ENCODE measurements at regions not wholly inside any gene's neighbourhood (a gene's known extent, or its start where the extent isn't known, plus 50 kb on each side); places are given as distances from the start of the nearest gene placed in this dataset.

GRCh38 chr14:104471114-104471513, 108.5 kb upstream of the C14orf180 start:
- H3K27me3 ChIP-seq (ENCODE audit: control insufficient read depth, insufficient read depth, low read length): no peaks in the 10 kb centered on the region

GRCh38 chr14:104472073-104472472, 107.5 kb upstream of the C14orf180 start:
- Histone ChIP-seq H3K36me3 (ENCODE audit: insufficient read depth, low read length) (no peaks in the 10 kb centered on the region), H3K9me3 (replicated peaks; ENCODE audit: low read length) (no peaks in the 10 kb centered on the region), H3K27me3 (ENCODE audit: control insufficient read depth, insufficient read depth, low read length) (no peaks in the 10 kb centered on the region), H3K4me2 (ENCODE audit: low read length) (no peak overlapping the region), H3K4me1 (ENCODE audit: control insufficient read depth, insufficient read depth, low read length) (no peaks in the 10 kb centered on the region), H3K9ac (ENCODE audit: low read depth, low read length) (no peak overlapping the region), H3K4me3 (ENCODE audit: low read length) (no peak overlapping the region)

More at GRCh38 chr14:104471114-104471513, 108.5 kb upstream of the C14orf180 start:
- H3K4me3 ChIP-seq (ENCODE audit: low read length): no peak overlapping the region
- H3K9ac ChIP-seq (ENCODE audit: low read depth, low read length): no peak overlapping the region
- H3K4me1 ChIP-seq (ENCODE audit: control insufficient read depth, insufficient read depth, low read length): no peaks in the 10 kb centered on the region
- no peaks in the 10 kb centered on the region for H3K36me3 ChIP-seq (ENCODE audit: insufficient read depth, low read length)
- no peaks in the 10 kb centered on the region for H3K9me3 ChIP-seq (replicated peaks; ENCODE audit: low read length)
- no peak overlapping the region for H3K4me2 ChIP-seq (ENCODE audit: low read length)

- H3K9ac ChIP-seq (ENCODE audit: low read depth, low read length): no peak overlapping the region
- no peaks in the 10 kb centered on the region for H3K27me3 ChIP-seq (ENCODE audit: control insufficient read depth, insufficient read depth, low read length)
- H3K4me1 ChIP-seq (ENCODE audit: control insufficient read depth, insufficient read depth, low read length): no peaks in the 10 kb centered on the region
- no peaks in the 10 kb centered on the region for H3K36me3 ChIP-seq (ENCODE audit: insufficient read depth, low read length)
- H3K4me3 ChIP-seq (ENCODE audit: low read length): no peak overlapping the region
- H3K9me3 ChIP-seq (replicated peaks; ENCODE audit: low read length): no peaks in the 10 kb centered on the region
- no peak overlapping the region for H3K4me2 ChIP-seq (ENCODE audit: low read length)
Measured at GRCh38 chr14:104472536-104473243, 106.9 kb upstream of the C14orf180 start.

- H3K4me2 ChIP-seq (ENCODE audit: low read length): no peak overlapping the region
- H3K27me3 ChIP-seq (ENCODE audit: control insufficient read depth, insufficient read depth, low read length): no peaks in the 10 kb centered on the region
- no peaks in the 10 kb centered on the region for H3K36me3 ChIP-seq (ENCODE audit: insufficient read depth, low read length)
- H3K4me3 ChIP-seq (ENCODE audit: low read length): no peak overlapping the region
- H3K4me1 ChIP-seq (ENCODE audit: control insufficient read depth, insufficient read depth, low read length): no peaks in the 10 kb centered on the region
- H3K9ac ChIP-seq (ENCODE audit: low read depth, low read length): no peak overlapping the region
- no peaks in the 10 kb centered on the region for H3K9me3 ChIP-seq (replicated peaks; ENCODE audit: low read length)
Measured at GRCh38 chr14:104473244-104473565, 106.4 kb upstream of the C14orf180 start.

- Histone ChIP-seq H3K36me3 (ENCODE audit: insufficient read depth, low read length) (no peaks in the 10 kb centered on the region), H3K4me3 (ENCODE audit: low read length) (no peak overlapping the region), H3K9me3 (replicated peaks; ENCODE audit: low read length) (no peaks in the 10 kb centered on the region), H3K4me1 (ENCODE audit: control insufficient read depth, insufficient read depth, low read length) (no peaks in the 10 kb centered on the region), H3K9ac (ENCODE audit: low read depth, low read length) (no peak overlapping the region), H3K4me2 (ENCODE audit: low read length) (no peak overlapping the region), H3K27me3 (ENCODE audit: control insufficient read depth, insufficient read depth, low read length) (no peaks in the 10 kb centered on the region)
Measured at GRCh38 chr14:104473649-104474494, 105.7 kb upstream of the C14orf180 start.

- Histone ChIP-seq H3K4me1 (ENCODE audit: control insufficient read depth, insufficient read depth, low read length) (no peaks in the 10 kb centered on the region), H3K4me3 (ENCODE audit: low read length) (no peak overlapping the region), H3K9me3 (replicated peaks; ENCODE audit: low read length) (no peaks in the 10 kb centered on the region), H3K4me2 (ENCODE audit: low read length) (no peak overlapping the region), H3K27me3 (ENCODE audit: control insufficient read depth, insufficient read depth, low read length) (no peaks in the 10 kb centered on the region), H3K9ac (ENCODE audit: low read depth, low read length) (no peak overlapping the region), H3K36me3 (ENCODE audit: insufficient read depth, low read length) (no peaks in the 10 kb centered on the region)
Measured at GRCh38 chr14:104474495-104475213, 104.9 kb upstream of the C14orf180 start.

- Histone ChIP-seq H3K36me3 (ENCODE audit: insufficient read depth, low read length) (no peaks in the 10 kb centered on the region), H3K4me3 (ENCODE audit: low read length) (no peak overlapping the region), H3K9me3 (replicated peaks; ENCODE audit: low read length) (no peaks in the 10 kb centered on the region), H3K27me3 (ENCODE audit: control insufficient read depth, insufficient read depth, low read length) (no peaks in the 10 kb centered on the region), H3K4me2 (ENCODE audit: low read length) (no peak overlapping the region), H3K9ac (ENCODE audit: low read depth, low read length) (no peak overlapping the region), H3K4me1 (ENCODE audit: control insufficient read depth, insufficient read depth, low read length) (no peaks in the 10 kb centered on the region)
Measured at GRCh38 chr14:104475256-104475655, 104.3 kb upstream of the C14orf180 start.

- no peak overlapping the region for H3K9ac ChIP-seq (ENCODE audit: low read depth, low read length)
- H3K4me1 ChIP-seq (ENCODE audit: control insufficient read depth, insufficient read depth, low read length): no peaks in the 10 kb centered on the region
- H3K9me3 ChIP-seq (replicated peaks; ENCODE audit: low read length): no peaks in the 10 kb centered on the region
- H3K4me2 ChIP-seq (ENCODE audit: low read length): no peak overlapping the region
- no peak overlapping the region for H3K4me3 ChIP-seq (ENCODE audit: low read length)
- no peaks in the 10 kb centered on the region for H3K36me3 ChIP-seq (ENCODE audit: insufficient read depth, low read length)
- H3K27me3 ChIP-seq (ENCODE audit: control insufficient read depth, insufficient read depth, low read length): no peaks in the 10 kb centered on the region
Measured at GRCh38 chr14:104475802-104476201, 103.8 kb upstream of the C14orf180 start.

- no peaks in the 10 kb centered on the region for H3K4me1 ChIP-seq (ENCODE audit: control insufficient read depth, insufficient read depth, low read length)
- no peak overlapping the region for H3K4me2 ChIP-seq (ENCODE audit: low read length)
- no peak overlapping the region for H3K4me3 ChIP-seq (ENCODE audit: low read length)
- H3K9ac ChIP-seq (ENCODE audit: low read depth, low read length): no peak overlapping the region
- H3K36me3 ChIP-seq (ENCODE audit: insufficient read depth, low read length): no peaks in the 10 kb centered on the region
- no peaks in the 10 kb centered on the region for H3K9me3 ChIP-seq (replicated peaks; ENCODE audit: low read length)
- H3K27me3 ChIP-seq (ENCODE audit: control insufficient read depth, insufficient read depth, low read length): no peaks in the 10 kb centered on the region
Measured at GRCh38 chr14:104476437-104476836, 103.1 kb upstream of the C14orf180 start.

GRCh38 chr14:104477117-104477623, 102.4 kb upstream of the C14orf180 start:
- Histone ChIP-seq H3K4me3 (ENCODE audit: low read length) (no peak overlapping the region), H3K4me1 (ENCODE audit: control insufficient read depth, insufficient read depth, low read length) (no peaks in the 10 kb centered on the region), H3K9me3 (replicated peaks; ENCODE audit: low read length) (no peaks in the 10 kb centered on the region), H3K4me2 (ENCODE audit: low read length) (no peak overlapping the region), H3K9ac (ENCODE audit: low read depth, low read length) (no peak overlapping the region), H3K27me3 (ENCODE audit: control insufficient read depth, insufficient read depth, low read length) (no peaks in the 10 kb centered on the region), H3K36me3 (ENCODE audit: insufficient read depth, low read length) (no peaks in the 10 kb centered on the region)

GRCh38 chr14:104477666-104478380, 101.7 kb upstream of the C14orf180 start:
- H3K9me3 ChIP-seq (replicated peaks; ENCODE audit: low read length): no peaks in the 10 kb centered on the region
- H3K9ac ChIP-seq (ENCODE audit: low read depth, low read length): no peak overlapping the region
- no peak overlapping the region for H3K4me2 ChIP-seq (ENCODE audit: low read length)
- no peaks in the 10 kb centered on the region for H3K4me1 ChIP-seq (ENCODE audit: control insufficient read depth, insufficient read depth, low read length)
- H3K27me3 ChIP-seq (ENCODE audit: control insufficient read depth, insufficient read depth, low read length): no peaks in the 10 kb centered on the region
- H3K4me3 ChIP-seq (ENCODE audit: low read length): no peak overlapping the region
- H3K36me3 ChIP-seq (ENCODE audit: insufficient read depth, low read length): no peaks in the 10 kb centered on the region
